GM12873 (cell line): ENCODE measurements at regions not wholly inside any gene's neighbourhood (a gene's known extent, or its start where the extent isn't known, plus 50 kb on each side); places are given as distances from the start of the nearest gene placed in this dataset.

ENCODE experiments used
- TF ChIP-seq, protein P1 (sequence below): IDR thresholded peaks from 2 replicates; pipeline ENCODE4 v1.5.1; 2012; ENCODE audit warnings: low read depth, mild to moderate bottlenecking, moderate library complexity, low read length, control low read depth; ENCODE audit not compliant: insufficient read depth; ENCODE audit errors: missing control alignments

DNA sequence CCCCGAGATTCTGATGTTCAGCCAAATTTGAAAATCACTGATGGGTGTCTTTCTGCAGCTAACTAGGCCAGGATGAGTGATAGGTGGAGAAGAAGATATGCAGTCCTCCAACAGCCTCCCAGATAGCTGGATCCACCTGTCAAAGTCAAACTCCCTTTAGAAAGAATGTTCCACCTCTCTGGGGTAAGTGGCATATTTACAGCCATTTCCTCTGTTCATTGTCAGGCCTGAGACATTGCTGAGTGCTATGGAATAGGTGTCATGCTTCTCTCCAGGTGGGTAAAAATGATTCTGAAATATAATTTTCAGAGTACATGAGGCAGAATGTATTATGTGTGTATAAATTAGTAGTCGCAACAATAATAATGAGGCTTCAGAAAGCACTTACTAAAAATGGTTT is 316.8 kb downstream of the TTLL7 start:
- TF ChIP-seq, protein P1, sequence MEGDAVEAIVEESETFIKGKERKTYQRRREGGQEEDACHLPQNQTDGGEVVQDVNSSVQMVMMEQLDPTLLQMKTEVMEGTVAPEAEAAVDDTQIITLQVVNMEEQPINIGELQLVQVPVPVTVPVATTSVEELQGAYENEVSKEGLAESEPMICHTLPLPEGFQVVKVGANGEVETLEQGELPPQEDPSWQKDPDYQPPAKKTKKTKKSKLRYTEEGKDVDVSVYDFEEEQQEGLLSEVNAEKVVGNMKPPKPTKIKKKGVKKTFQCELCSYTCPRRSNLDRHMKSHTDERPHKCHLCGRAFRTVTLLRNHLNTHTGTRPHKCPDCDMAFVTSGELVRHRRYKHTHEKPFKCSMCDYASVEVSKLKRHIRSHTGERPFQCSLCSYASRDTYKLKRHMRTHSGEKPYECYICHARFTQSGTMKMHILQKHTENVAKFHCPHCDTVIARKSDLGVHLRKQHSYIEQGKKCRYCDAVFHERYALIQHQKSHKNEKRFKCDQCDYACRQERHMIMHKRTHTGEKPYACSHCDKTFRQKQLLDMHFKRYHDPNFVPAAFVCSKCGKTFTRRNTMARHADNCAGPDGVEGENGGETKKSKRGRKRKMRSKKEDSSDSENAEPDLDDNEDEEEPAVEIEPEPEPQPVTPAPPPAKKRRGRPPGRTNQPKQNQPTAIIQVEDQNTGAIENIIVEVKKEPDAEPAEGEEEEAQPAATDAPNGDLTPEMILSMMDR: no peak

DNA sequence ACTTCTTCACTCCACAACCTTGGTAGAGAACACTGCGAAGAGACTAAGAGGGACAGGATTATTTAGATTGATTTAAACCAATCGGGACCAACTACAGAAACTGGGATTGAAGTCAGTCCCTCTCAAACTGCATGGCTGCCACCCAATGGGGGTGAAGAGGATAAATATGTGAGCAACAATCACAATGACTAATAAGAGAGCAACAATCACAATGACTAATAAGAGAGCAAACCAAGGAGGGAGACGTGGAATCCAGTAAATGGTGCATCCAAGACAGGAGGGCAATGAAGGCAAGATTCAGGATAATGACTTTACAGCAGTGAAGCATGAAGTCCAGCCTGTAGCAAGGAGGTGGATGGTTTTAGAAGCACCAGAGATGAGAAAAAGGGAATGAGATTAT is 322.8 kb downstream of the TTLL7 start:
- TF ChIP-seq, protein P1: no peak

DNA sequence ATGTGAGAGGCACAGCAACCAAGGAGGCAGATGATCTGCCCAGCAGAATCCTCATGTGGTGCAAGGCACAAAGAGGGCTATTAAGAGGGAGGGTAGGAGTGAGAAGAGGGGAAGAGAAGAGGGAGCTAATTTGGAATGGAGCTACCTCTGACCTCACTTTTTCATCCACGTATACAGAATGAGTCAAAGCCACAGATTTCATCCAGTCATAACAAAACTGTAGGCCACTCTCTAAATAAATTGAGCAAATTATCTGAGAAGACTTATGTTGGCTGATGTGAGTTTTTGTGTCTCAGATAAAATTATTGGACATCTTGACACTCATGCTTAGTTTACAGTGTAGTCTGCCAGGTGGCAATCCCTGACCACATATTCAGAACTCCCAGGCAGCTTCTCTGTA is 325.6 kb downstream of the TTLL7 start:
- TF ChIP-seq, protein P1: no peak

DNA sequence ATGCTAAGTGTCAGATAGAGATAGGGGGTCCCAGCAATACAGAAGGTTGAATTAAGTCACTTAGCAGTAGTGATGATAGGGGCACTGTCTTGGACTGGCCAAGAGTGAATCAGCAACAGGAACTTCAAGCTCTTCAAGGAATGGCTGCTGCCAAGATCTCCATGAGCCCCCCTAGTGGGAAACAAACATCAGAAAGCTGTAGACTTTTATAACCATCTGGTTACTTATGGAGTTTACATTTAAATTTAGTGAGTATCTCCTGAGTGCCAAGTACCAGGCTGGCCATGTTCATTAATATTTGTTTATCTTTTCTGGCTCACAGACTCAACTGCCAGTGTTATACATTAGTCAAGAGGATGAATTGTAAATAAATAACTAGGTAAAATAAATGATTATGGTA is 327.3 kb downstream of the TTLL7 start:
- TF ChIP-seq, protein P1: no peak

DNA sequence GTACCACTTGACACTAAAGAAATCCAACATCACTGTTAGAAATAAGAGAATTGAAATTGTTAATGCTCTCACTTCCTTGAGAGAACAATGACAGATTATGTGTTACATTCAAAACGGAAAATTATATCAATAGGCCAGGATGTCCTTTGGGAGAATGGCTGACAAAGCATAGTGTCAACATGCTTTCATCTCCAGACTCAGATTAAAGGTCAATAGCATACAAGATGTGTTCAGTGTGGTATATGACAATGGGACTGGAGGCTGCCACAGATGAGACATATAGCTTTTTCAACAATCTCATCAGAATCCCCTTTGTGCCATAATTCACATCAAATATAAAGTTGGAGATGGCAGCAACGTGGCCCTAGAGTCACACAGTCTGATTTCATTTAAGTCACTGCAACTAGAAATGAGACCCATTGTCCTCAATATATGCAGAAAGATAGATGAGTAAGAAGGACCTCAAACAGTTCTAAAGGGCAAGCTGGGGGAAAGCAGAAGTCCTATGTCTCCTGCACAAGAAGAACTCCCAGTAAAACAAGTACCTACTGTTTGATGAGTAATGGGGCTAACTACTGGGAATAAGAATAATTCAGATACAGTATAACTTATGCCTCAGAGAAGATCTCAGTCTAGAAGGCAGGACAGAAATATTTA is 327.9 kb downstream of the TTLL7 start:
- TF ChIP-seq, protein P1: no peak

DNA sequence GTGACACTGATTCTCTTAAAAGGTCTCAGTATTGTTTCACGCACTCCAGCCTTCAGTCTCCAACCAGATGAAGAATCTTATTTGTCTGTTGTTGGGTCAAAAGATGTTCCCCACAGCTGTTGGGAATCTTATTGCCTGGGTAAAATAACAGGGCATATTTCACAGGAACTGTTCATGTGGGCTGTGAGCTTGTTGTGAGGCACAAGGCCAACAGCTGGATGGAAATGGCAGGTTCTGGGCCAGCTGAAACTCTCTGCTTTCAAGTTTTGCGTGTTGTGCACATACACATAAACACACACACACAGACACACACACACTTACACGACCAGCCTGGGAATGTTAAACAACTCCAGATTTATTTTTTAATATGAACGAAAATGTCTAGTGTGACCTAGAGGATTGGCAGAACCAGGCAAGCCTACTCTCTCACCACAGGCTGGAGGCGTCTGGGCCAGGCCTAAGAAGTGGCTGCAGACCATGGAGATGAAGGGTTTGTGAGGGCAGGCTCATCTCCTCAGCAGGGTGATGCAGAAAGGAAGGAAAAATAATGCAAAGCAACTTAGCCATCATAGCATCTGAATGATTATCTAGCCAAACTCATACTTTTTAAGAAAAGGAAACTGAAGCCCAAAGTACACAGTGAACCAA is 357.0 kb downstream of the TTLL7 start:
- TF ChIP-seq, protein P1: no peak

DNA sequence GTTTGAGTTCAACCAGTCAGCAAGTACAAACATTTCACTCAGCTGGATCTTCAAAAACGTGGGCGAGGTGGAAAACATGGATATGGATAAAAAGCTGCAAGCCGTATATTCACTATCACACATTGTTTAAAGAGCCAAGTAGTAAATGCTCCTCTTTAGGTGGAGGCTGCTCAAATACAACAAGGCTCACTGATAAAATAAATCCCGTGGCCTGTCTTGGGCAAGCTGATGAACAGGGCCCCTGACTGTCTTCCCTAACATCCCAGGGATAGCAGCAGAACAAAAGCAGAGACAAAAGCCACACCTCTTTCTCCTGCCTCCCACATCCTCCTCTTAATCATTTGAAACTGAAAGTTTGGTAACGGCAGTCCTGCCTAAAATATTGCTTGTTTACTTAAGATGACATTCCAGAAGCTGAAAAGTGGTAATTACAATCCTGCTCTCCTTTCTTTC is 357.7 kb downstream of the TTLL7 start:
- TF ChIP-seq, protein P1: no peak
